ENCODE measurements at regions not wholly inside any gene's neighbourhood (a gene's known extent, or its start where the extent isn't known, plus 50 kb on each side); places are given as distances from the start of the nearest gene placed in this dataset.

GRCh38 chr10:57679916-57680315 is 587.8 kb downstream of the IPMK start:
- no peak overlapping the region for H3K4me3 ChIP-seq (ENCODE audit: control extremely low read depth in 1 of 5, extremely low read depth in 1 of 5, insufficient read depth in 1 of 5, low read depth in 2 of 5, low read length in 4 of 5)
- POLR2A ChIA-PET, result no interaction called here
- H3K9me3 Mint-ChIP-seq (ENCODE audit: insufficient read depth), result no peaks in the 10 kb centered on the region
- H3K79me2 ChIP-seq (ENCODE audit: control insufficient read depth, insufficient read depth, low read length), result no peaks in the 10 kb centered on the region
- H3K4me2 ChIP-seq (replicated peaks; ENCODE audit: low read depth, low read length, poor library complexity, severe bottlenecking), result no peak overlapping the region
- H3K36me3 ChIP-seq (replicated peaks in 1 of 2; ENCODE audit: control extremely low read depth in 1 of 2, control insufficient read depth in 1 of 2, extremely low read depth in 1 of 2, insufficient read depth in 2 of 2, low read length in 1 of 2), result no peaks in the 10 kb centered on the region
- no peak overlapping the region for H3K27ac Mint-ChIP-seq
- intact Hi-C loops (cut with micrococcal nuclease), result no loop called here
- CTCF ChIA-PET, result no interaction called here
- no peaks in the 10 kb centered on the region for H3K27me3 ChIP-seq (replicated peaks in 1 of 4; ENCODE audit: control extremely low read depth in 1 of 4, control insufficient read depth in 3 of 4, insufficient read depth in 4 of 4, low read length in 3 of 4)
- no peaks in the 10 kb centered on the region for H3K27me3 Mint-ChIP-seq
- no peak for TF ChIP-seq CTCF (IDR thresholded peaks at IDR 0.05)
- no peak for TF ChIP-seq EZH2 (IDR thresholded peaks at IDR 0.05; ENCODE audit: borderline replicate concordance, insufficient read depth, low read depth, low read length, poor library complexity, severe bottlenecking)
- H3K27ac ChIP-seq (ENCODE audit: low read length in 2 of 2), result no peak overlapping the region
- H4K20me1 ChIP-seq (ENCODE audit: control insufficient read depth, insufficient read depth, low read length, poor library complexity, severe bottlenecking), result no peaks in the 10 kb centered on the region
- DNase-seq, result no peak
- H3K4me1 Mint-ChIP-seq, result no peaks in the 10 kb centered on the region
- no peak overlapping the region for H3K9ac ChIP-seq (ENCODE audit: low read length)
- no peak overlapping the region for H2AFZ ChIP-seq (ENCODE audit: insufficient read depth, low read depth, low read length, poor library complexity, severe bottlenecking)
- no peaks in the 10 kb centered on the region for H3K9me3 ChIP-seq (ENCODE audit: control extremely low read depth in 1 of 3, control insufficient read depth in 2 of 3, insufficient read depth in 1 of 3, low read length in 2 of 3)
- no peak for ATAC-seq (ENCODE audit: low read depth)
- no peaks in the 10 kb centered on the region for H3K4me1 ChIP-seq (ENCODE audit: control insufficient read depth in 2 of 2, insufficient read depth in 2 of 2, low read length in 2 of 2)
- WGBS (ENCODE audit: insufficient coverage), result no CpG with 5 or more reads among the region's 1 CpG
- no peak overlapping the region for H3K4me3 Mint-ChIP-seq

GRCh38 chr10:57675125-57675524 is 592.6 kb downstream of the IPMK start:
- H3K79me2 ChIP-seq (ENCODE audit: control insufficient read depth, insufficient read depth, low read length), result no peaks in the 10 kb centered on the region
- TF ChIP-seq CTCF (IDR thresholded peaks at IDR 0.05), result no peak
- TF ChIP-seq EZH2 (IDR thresholded peaks at IDR 0.05; ENCODE audit: borderline replicate concordance, insufficient read depth, low read depth, low read length, poor library complexity, severe bottlenecking), result no peak
- no peaks in the 10 kb centered on the region for H4K20me1 ChIP-seq (ENCODE audit: control insufficient read depth, insufficient read depth, low read length, poor library complexity, severe bottlenecking)
- Mint-ChIP-seq H3K4me1 (no peaks in the 10 kb centered on the region), H3K4me3 (no peak overlapping the region), H3K27ac (no peak overlapping the region), H3K9me3 (ENCODE audit: insufficient read depth) (peaks cover 3% of the 10 kb centered on the region), H3K27me3 (no peaks in the 10 kb centered on the region)
- no peaks in the 10 kb centered on the region for H3K36me3 ChIP-seq (replicated peaks in 1 of 2; ENCODE audit: control extremely low read depth in 1 of 2, control insufficient read depth in 1 of 2, extremely low read depth in 1 of 2, insufficient read depth in 2 of 2, low read length in 1 of 2)
- WGBS (ENCODE audit: insufficient coverage), result no CpG with 5 or more reads among the region's 1 CpG
- no peak overlapping the region for H3K4me2 ChIP-seq (replicated peaks; ENCODE audit: low read depth, low read length, poor library complexity, severe bottlenecking)
- POLR2A ChIA-PET, result no interaction called here
- H3K27me3 ChIP-seq (replicated peaks in 1 of 4; ENCODE audit: control extremely low read depth in 1 of 4, control insufficient read depth in 3 of 4, insufficient read depth in 4 of 4, low read length in 3 of 4), result no peaks in the 10 kb centered on the region
- ATAC-seq (ENCODE audit: low read depth), result no peak
- H3K4me1 ChIP-seq (ENCODE audit: control insufficient read depth in 2 of 2, insufficient read depth in 2 of 2, low read length in 2 of 2), result no peaks in the 10 kb centered on the region
- H3K9me3 ChIP-seq (ENCODE audit: control extremely low read depth in 1 of 3, control insufficient read depth in 2 of 3, insufficient read depth in 1 of 3, low read length in 2 of 3), result no peaks in the 10 kb centered on the region
- DNase-seq, result no peak
- H3K27ac ChIP-seq (ENCODE audit: low read length in 2 of 2), result no peak overlapping the region
- intact Hi-C loops (cut with micrococcal nuclease), result no loop called here
- H2AFZ ChIP-seq (ENCODE audit: insufficient read depth, low read depth, low read length, poor library complexity, severe bottlenecking), result no peak overlapping the region
- CTCF ChIA-PET, result no interaction called here
- H3K4me3 ChIP-seq (ENCODE audit: control extremely low read depth in 1 of 5, extremely low read depth in 1 of 5, insufficient read depth in 1 of 5, low read depth in 2 of 5, low read length in 4 of 5), result no peak overlapping the region
- no peak overlapping the region for H3K9ac ChIP-seq (ENCODE audit: low read length)
